ENCODE measurements at regions not wholly inside any gene's neighbourhood (a gene's known extent, or its start where the extent isn't known, plus 50 kb on each side); places are given as distances from the start of the nearest gene placed in this dataset.
A peak's percentile ranks its signal among the peaks of the same experiment; 100 is the strongest.

DNA sequence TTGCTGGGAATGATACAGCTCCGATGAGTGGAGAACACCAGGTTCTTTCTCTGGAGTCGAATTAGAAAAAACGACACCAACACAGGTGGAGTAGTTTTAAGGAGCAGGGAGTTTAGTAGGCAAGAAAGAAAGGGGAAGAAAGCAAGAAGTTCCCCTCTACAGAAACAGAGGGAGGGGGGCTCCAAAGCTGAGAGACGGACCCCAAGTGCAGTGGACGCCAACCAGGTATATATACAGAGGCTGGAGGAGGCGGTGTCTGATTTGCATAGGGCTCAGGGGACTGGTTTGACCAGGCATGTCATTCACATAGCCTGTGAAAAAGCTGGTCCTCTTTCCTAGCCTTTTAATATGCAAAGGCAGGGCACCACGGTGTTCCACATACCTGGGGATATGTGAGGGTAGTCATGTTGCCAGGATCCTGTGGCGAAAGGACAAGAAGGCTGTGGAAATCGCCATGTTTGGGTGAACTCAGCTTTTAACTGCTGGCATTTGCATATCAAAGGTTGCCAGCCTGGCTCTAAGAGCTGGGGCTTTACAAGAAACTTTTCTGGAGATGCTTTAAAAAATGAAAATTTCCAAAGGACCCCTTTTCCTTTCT is 887.4 kb upstream of the EPHA6 start (continued):
- TF ChIP-seq HMGA2 (CRISPR knock-in tag; IDR thresholded peaks at IDR 0.05) (no peak), NFYB (CRISPR knock-in tag; conservative IDR thresholded peaks at IDR 0.05; ENCODE audit: low read depth) (no peak; the same call in 1 of the 2 replicates), ATF1 (CRISPR knock-in tag; IDR thresholded peaks at IDR 0.05) (no peak), CBFB (CRISPR knock-in tag; IDR thresholded peaks at IDR 0.05; ENCODE audit: low read depth) (no peak), SP1 (CRISPR knock-in tag; conservative IDR thresholded peaks at IDR 0.05) (no peak), SMAD4 (CRISPR knock-in tag; IDR thresholded peaks at IDR 0.05) (no peak), FOXK1 (CRISPR knock-in tag; IDR thresholded peaks at IDR 0.05) (peak; percentile 44; the same call in 1 of the 2 replicates), CREM (CRISPR knock-in tag; IDR thresholded peaks at IDR 0.05) (no peak), ZSCAN18 (CRISPR knock-in tag; IDR thresholded peaks at IDR 0.05) (no peak), ATF6 (CRISPR knock-in tag; IDR thresholded peaks at IDR 0.05) (no peak), AR (CRISPR knock-in tag; IDR thresholded peaks at IDR 0.05) (no peak), NFATC4 (CRISPR knock-in tag; IDR thresholded peaks at IDR 0.05) (no peak)
- TF ChIP-seq, protein P1, sequence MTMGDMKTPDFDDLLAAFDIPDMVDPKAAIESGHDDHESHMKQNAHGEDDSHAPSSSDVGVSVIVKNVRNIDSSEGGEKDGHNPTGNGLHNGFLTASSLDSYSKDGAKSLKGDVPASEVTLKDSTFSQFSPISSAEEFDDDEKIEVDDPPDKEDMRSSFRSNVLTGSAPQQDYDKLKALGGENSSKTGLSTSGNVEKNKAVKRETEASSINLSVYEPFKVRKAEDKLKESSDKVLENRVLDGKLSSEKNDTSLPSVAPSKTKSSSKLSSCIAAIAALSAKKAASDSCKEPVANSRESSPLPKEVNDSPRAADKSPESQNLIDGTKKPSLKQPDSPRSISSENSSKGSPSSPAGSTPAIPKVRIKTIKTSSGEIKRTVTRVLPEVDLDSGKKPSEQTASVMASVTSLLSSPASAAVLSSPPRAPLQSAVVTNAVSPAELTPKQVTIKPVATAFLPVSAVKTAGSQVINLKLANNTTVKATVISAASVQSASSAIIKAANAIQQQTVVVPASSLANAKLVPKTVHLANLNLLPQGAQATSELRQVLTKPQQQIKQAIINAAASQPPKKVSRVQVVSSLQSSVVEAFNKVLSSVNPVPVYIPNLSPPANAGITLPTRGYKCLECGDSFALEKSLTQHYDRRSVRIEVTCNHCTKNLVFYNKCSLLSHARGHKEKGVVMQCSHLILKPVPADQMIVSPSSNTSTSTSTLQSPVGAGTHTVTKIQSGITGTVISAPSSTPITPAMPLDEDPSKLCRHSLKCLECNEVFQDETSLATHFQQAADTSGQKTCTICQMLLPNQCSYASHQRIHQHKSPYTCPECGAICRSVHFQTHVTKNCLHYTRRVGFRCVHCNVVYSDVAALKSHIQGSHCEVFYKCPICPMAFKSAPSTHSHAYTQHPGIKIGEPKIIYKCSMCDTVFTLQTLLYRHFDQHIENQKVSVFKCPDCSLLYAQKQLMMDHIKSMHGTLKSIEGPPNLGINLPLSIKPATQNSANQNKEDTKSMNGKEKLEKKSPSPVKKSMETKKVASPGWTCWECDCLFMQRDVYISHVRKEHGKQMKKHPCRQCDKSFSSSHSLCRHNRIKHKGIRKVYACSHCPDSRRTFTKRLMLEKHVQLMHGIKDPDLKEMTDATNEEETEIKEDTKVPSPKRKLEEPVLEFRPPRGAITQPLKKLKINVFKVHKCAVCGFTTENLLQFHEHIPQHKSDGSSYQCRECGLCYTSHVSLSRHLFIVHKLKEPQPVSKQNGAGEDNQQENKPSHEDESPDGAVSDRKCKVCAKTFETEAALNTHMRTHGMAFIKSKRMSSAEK (CRISPR knock-in tag; IDR thresholded peaks at IDR 0.05; ENCODE audit: borderline replicate concordance), result no peak
- TF ChIP-seq, protein P2, sequence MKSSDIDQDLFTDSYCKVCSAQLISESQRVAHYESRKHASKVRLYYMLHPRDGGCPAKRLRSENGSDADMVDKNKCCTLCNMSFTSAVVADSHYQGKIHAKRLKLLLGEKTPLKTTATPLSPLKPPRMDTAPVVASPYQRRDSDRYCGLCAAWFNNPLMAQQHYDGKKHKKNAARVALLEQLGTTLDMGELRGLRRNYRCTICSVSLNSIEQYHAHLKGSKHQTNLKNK (CRISPR knock-in tag; IDR thresholded peaks at IDR 0.05), result no peak

DNA sequence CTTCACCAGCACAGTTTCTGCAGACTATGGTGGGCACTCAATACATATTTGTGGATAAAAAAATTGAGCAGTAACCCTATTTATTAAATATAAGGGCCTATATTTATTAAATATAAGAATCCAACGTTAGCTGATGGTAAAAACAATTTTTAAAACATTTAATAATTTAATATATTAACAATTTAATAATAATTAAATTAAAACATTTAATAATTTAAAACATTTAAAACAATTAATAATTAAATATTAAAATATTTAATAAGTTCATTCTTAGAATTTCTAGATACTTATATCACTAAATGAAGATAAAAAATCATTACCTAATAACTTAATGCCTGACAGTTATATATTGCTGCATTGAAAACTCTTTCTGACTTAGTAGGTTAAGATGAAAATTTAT is 880.2 kb upstream of the EPHA6 start:
- ATAC-seq, result no peak
- Mint-ChIP-seq H3K27me3 (ENCODE audit: low read depth) (no peaks in the 10 kb centered on the region), H3K9me3 (peaks cover 5% of the 10 kb centered on the region), H3K36me3 (no peaks in the 10 kb centered on the region), H3K27ac (no peak overlapping the region), H3K4me3 (no peak overlapping the region), H3K4me1 (peaks cover 10% of the 10 kb centered on the region)
- CTCF ChIA-PET, result no interaction called here
- TF ChIP-seq PRDM15 (CRISPR knock-in tag; IDR thresholded peaks at IDR 0.05), result no peak
- no peak for TF ChIP-seq ZNF423 (CRISPR knock-in tag; IDR thresholded peaks at IDR 0.05)
- peak; percentile 98 for TF ChIP-seq HMGA2 (CRISPR knock-in tag; IDR thresholded peaks at IDR 0.05)
- DNase-seq (ENCODE audit: low spot score), result no peak
- POLR2A ChIA-PET, result no interaction called here

All from WTC11 (cell line).